ENCODE measurements at regions not wholly inside any gene's neighbourhood (a gene's known extent, or its start where the extent isn't known, plus 50 kb on each side); places are given as distances from the start of the nearest gene placed in this dataset.

DNA sequence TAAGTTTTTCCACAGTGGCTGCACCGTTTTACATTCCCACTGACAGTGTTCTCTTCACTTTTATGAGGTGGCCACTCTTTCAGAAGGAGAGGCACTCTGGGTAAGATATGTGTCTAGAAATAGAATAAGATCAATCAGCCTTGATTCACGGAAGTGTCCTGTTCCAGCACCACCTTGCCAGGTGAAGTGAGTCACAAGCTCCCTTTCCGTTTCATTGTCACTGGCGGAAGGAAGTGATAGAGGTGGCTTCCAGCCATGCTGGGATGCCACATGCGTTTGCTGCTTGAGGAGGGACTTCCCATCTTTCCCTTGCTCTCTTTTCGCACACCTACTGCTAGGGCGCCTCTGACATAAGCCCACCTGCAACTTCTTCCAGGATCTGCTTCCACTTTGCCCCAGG is 217.1 kb downstream of the PIK3R1 start:
- TF ChIP-seq EZH2 (IDR thresholded peaks at IDR 0.05) (no peak), POLR2AphosphoS5 (IDR thresholded peaks at IDR 0.05; ENCODE audit: borderline replicate concordance, low read depth, low read length) (no peak), FOXP2 (optimal IDR thresholded peaks at IDR 0.05; ENCODE audit: control extremely low read depth, extremely low read length, insufficient read depth) (no peak)
